Prostate gland (tissue), 2 donors: ENCODE measurements at regions not wholly inside any gene's neighbourhood (a gene's known extent, or its start where the extent isn't known, plus 50 kb on each side); places are given as distances from the start of the nearest gene placed in this dataset.

ENCODE experiments used
- POLR2A ChIP-seq: fragments of 450-650 bp; IDR thresholded peaks from one replicate; pipeline ENCODE4 v1.6.1; 2016; ENCODE audit warnings: antibody characterized with exemption, mild to moderate bottlenecking
- TF ChIP-seq, protein P1 (sequence below), 4 experiments: fragments of 200-600 bp in 2 of 4; fragments of 450-650 bp in 2 of 4; sonication (generic) in 2 of 4; IDR thresholded peaks; 1 replicate in 3 of 4; 2 replicates in 1 of 4; pipeline ENCODE4 v1.5.1; 2016 to 2019; ENCODE audit warnings: antibody characterized with exemption in 4 of 4, mild to moderate bottlenecking in 2 of 4, moderate library complexity in 2 of 4

DNA sequence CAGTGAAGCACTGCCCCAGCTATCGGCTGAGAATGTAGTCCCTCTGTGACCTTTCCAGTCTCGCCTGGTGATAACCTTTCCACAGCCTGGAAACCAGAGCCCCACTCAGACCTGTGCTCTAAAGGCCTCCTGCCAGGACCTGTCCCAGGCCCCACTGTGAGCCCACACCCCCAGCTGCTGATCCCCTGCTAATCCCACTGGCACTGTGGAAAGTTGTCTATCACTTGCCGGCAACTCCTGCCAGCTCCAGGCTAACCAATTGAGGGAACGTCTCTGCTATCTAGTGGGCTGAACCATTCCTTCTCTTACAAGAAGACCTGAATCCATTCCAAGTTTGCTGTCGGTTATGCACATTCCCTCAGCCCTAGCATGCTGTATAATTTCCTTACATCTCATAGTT lies 328.2 kb downstream of the FAM181B start:
- TF ChIP-seq, protein P1, sequence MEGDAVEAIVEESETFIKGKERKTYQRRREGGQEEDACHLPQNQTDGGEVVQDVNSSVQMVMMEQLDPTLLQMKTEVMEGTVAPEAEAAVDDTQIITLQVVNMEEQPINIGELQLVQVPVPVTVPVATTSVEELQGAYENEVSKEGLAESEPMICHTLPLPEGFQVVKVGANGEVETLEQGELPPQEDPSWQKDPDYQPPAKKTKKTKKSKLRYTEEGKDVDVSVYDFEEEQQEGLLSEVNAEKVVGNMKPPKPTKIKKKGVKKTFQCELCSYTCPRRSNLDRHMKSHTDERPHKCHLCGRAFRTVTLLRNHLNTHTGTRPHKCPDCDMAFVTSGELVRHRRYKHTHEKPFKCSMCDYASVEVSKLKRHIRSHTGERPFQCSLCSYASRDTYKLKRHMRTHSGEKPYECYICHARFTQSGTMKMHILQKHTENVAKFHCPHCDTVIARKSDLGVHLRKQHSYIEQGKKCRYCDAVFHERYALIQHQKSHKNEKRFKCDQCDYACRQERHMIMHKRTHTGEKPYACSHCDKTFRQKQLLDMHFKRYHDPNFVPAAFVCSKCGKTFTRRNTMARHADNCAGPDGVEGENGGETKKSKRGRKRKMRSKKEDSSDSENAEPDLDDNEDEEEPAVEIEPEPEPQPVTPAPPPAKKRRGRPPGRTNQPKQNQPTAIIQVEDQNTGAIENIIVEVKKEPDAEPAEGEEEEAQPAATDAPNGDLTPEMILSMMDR (IDR thresholded peaks at IDR 0.05), result no peak
- TF ChIP-seq POLR2A, result no peak
